Neuronal stem cell (in vitro differentiated cells): ENCODE measurements at regions not wholly inside any gene's neighbourhood (a gene's known extent, or its start where the extent isn't known, plus 50 kb on each side); places are given as distances from the start of the nearest gene placed in this dataset.

Experiments used
- DNase-seq: peaks from one replicate; pipeline ENCODE4 v3.0.0-alpha.2; 2013; ENCODE audit warnings: low spot score
- H2AFZ ChIP-seq: one replicate; pipeline ENCODE4 v1.6.1; 2013; ENCODE audit warnings: mild to moderate bottlenecking, low read length, inconsistent platforms
- H2AK5ac ChIP-seq: 2 replicates; pipeline ENCODE4 v1.6.1; 2013; ENCODE audit warnings: low read depth, mild to moderate bottlenecking, inconsistent platforms, low read length, moderate library complexity, mixed read lengths
- H2BK120ac ChIP-seq: 2 replicates; pipeline ENCODE4 v1.6.1; 2013; ENCODE audit warnings: low read depth, mild to moderate bottlenecking, inconsistent platforms, low read length, moderate library complexity, mixed read lengths
- H2BK12ac ChIP-seq: one replicate; pipeline ENCODE4 v1.6.1; 2013; ENCODE audit warnings: low read length, inconsistent platforms
- H2BK15ac ChIP-seq: 2 replicates; pipeline ENCODE4 v1.6.1; 2013; ENCODE audit warnings: mild to moderate bottlenecking, low read length, inconsistent platforms, mixed read lengths
- H2BK5ac ChIP-seq: one replicate; pipeline ENCODE4 v1.6.1; 2013; ENCODE audit warnings: inconsistent platforms, mild to moderate bottlenecking, low read length, moderate library complexity
- H3K14ac ChIP-seq: one replicate; pipeline ENCODE4 v1.6.1; 2013; ENCODE audit warnings: low read length, inconsistent platforms
- H3K18ac ChIP-seq: 2 replicates; pipeline ENCODE4 v1.6.1; 2013; ENCODE audit warnings: low read length, inconsistent platforms
- H3K23ac ChIP-seq: 2 replicates; pipeline ENCODE4 v1.6.1; 2013; ENCODE audit warnings: low read depth, mild to moderate bottlenecking, mixed read lengths, low read length, inconsistent platforms; ENCODE audit not compliant: poor library complexity
- H3K27ac ChIP-seq: replicated peaks from 3 replicates; pipeline ENCODE4 v1.5.1; 2013; ENCODE audit warnings: low read length, inconsistent platforms
- H3K27me3 ChIP-seq, 3 experiments: 2 replicates each; pipeline ENCODE4 v1.6.1; 2013; ENCODE audit warnings: low read length in 3 of 3, mild to moderate bottlenecking in 2 of 3, inconsistent platforms in 1 of 3, low read depth in 1 of 3, mixed read lengths in 1 of 3, moderate library complexity in 1 of 3; ENCODE audit not compliant: control insufficient read depth in 3 of 3, insufficient read depth in 3 of 3
- H3K36me3 ChIP-seq, 2 donors: replicated peaks in 1 of 2; 2 replicates each; pipeline ENCODE4 v1.6.1; 2013; ENCODE audit warnings: low read length in 2 of 2; ENCODE audit not compliant: control insufficient read depth in 2 of 2, insufficient read depth in 2 of 2
- H3K4ac ChIP-seq: 2 replicates; pipeline ENCODE4 v1.6.1; 2013; ENCODE audit warnings: inconsistent platforms, mild to moderate bottlenecking, low read length, moderate library complexity
- H3K4me1 ChIP-seq, 2 donors: 1 replicate in 1 of 2; 2 replicates in 1 of 2; pipeline ENCODE4 v1.6.1; 2013; ENCODE audit warnings: low read length in 2 of 2, low read depth in 1 of 2; ENCODE audit not compliant: control insufficient read depth in 2 of 2, insufficient read depth in 1 of 2
- H3K4me2 ChIP-seq: one replicate; pipeline ENCODE4 v1.6.1; 2013; ENCODE audit warnings: mild to moderate bottlenecking, low read length, inconsistent platforms; ENCODE audit not compliant: insufficient read depth, poor library complexity, severe bottlenecking
- H3K4me3 ChIP-seq, 2 donors: 2 replicates each; pipeline ENCODE4 v1.5.1; 2013; ENCODE audit warnings: low read length in 2 of 2, mild to moderate bottlenecking in 2 of 2, inconsistent platforms in 1 of 2, moderate library complexity in 1 of 2
- H3K79me1 ChIP-seq: one replicate; pipeline ENCODE4 v1.6.1; 2013; ENCODE audit warnings: low read depth, mild to moderate bottlenecking, inconsistent platforms, low read length, moderate library complexity
- H3K9ac ChIP-seq: one replicate; pipeline ENCODE4 v1.6.1; 2013; ENCODE audit warnings: mild to moderate bottlenecking, low read depth, low read length, inconsistent platforms; ENCODE audit not compliant: poor library complexity
- H3K9me3 ChIP-seq, 2 donors: replicated peaks in 1 of 2; 2 replicates each; pipeline versions ENCODE3 to v1.6.1; 2013; ENCODE audit warnings: low read length in 2 of 2, mild to moderate bottlenecking in 2 of 2, inconsistent platforms in 1 of 2, low read depth in 1 of 2, mixed read lengths in 1 of 2, moderate library complexity in 1 of 2; ENCODE audit not compliant: control insufficient read depth in 2 of 2, insufficient read depth in 1 of 2
- H4K8ac ChIP-seq: one replicate; pipeline ENCODE4 v1.6.1; 2013; ENCODE audit warnings: low read depth, mild to moderate bottlenecking, inconsistent platforms, low read length, moderate library complexity
- H4K91ac ChIP-seq: one replicate; pipeline ENCODE4 v1.6.1; 2013; ENCODE audit warnings: low read length, low read depth, mild to moderate bottlenecking, inconsistent platforms; ENCODE audit not compliant: poor library complexity
- WGBS, 2 donors: extraction: QIAGEN DNeasy Blood & Tissue Kit; methylation state at CpG; one replicate each; pipeline ENCODE4 v1.1.7; 2013; ENCODE audit warnings: missing lambda C conversion rate in 2 of 2, mixed read lengths in 1 of 2; ENCODE audit not compliant: insufficient read length in 2 of 2, insufficient replicate concordance in 1 of 2; ENCODE audit errors: extremely low coverage in 2 of 2; 5-methylcytosine and 5-hydroxymethylcytosine counted together

DNA sequence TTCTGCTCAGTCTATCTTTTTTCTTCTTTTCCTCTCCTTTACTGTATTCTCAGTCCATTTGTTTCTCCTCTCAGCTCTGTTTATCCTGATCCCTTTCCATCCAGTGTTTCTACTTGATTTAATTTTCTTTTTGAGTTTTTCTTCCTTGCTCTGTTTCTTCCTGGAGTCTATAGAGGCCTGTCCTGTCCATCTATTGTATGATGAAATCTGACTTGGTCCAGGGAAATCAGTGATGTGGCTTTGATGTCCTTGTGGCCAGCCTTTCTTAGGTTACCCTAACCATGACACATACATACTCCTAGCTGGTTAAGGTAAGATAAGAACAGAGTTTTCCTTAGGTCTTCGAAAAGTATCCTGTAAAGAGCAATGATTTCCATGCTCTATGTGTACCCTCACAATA lies 89.3 kb upstream of the LNX1 start:
- H3K14ac ChIP-seq, result no peak overlapping the region
- no peak overlapping the region for H3K9ac ChIP-seq
- H2BK12ac ChIP-seq, result no peak overlapping the region
- H3K79me1 ChIP-seq, result no peaks in the 10 kb centered on the region
- no peaks in the 10 kb centered on the region for H3K4me1 ChIP-seq
- no peaks in the 10 kb centered on the region for H3K36me3 ChIP-seq
- no peak overlapping the region for H2AFZ ChIP-seq
- no peak overlapping the region for H3K27ac ChIP-seq
- H4K8ac ChIP-seq, result no peak overlapping the region
- WGBS, 2 donors, result no CpG with 5 or more reads among the region's 1 CpG
- no peak overlapping the region for H3K18ac ChIP-seq
- DNase-seq, result no peak
- H3K9me3 ChIP-seq, result peaks cover 0 to 1% of the 10 kb centered on the region in 2 donors
- no peak overlapping the region for H2BK120ac ChIP-seq
- no peak overlapping the region for H4K91ac ChIP-seq
- no peak overlapping the region for H3K4ac ChIP-seq
- no peak overlapping the region for H2BK15ac ChIP-seq
- no peak overlapping the region for H3K4me2 ChIP-seq
- H2BK5ac ChIP-seq, result no peak overlapping the region
- H2AK5ac ChIP-seq, result no peak overlapping the region
- H3K27me3 ChIP-seq, result no peaks in the 10 kb centered on the region
- H3K4me3 ChIP-seq, result no peak overlapping the region
- H3K23ac ChIP-seq, result no peak overlapping the region

DNA sequence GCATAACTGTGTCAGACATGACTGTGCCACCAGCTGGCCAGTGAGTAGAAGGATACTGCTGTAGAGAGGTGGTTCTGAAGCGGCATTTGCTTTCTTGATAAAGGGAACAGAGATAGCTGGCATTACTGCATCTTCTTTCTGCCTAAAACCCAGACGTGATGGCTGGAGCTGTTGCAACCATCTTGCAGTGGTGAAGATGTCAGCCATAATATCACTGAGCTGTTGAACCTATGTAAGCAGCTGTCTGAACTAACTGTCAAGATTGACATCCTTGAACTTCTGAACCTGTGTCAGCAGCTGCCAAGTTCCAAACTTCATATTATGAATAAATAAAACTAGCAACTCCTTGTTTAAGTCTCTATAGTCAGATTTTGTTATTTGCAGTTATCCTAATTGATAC lies 88.9 kb upstream of the LNX1 start:
- Histone ChIP-seq H3K4ac (no peak overlapping the region), H3K36me3 (no peaks in the 10 kb centered on the region), H3K27me3 (no peaks in the 10 kb centered on the region), H3K9ac (no peak overlapping the region), H2BK120ac (no peak overlapping the region), H3K9me3 (peaks cover 0 to 1% of the 10 kb centered on the region in 2 donors), H4K8ac (no peak overlapping the region), H2AK5ac (no peak overlapping the region), H3K4me2 (no peak overlapping the region), H3K4me1 (no peaks in the 10 kb centered on the region), H2BK12ac (no peak overlapping the region), H3K18ac (no peak overlapping the region), H3K23ac (no peak overlapping the region), H3K14ac (no peak overlapping the region), H2AFZ (no peak overlapping the region), H3K27ac (no peak overlapping the region), H4K91ac (no peak overlapping the region), H3K79me1 (no peaks in the 10 kb centered on the region), H2BK5ac (no peak overlapping the region), H3K4me3 (no peak overlapping the region), H2BK15ac (no peak overlapping the region)
- no CpG with 5 or more reads among the region's 2 CpGs for WGBS, 2 donors
- DNase-seq, result no peak

DNA sequence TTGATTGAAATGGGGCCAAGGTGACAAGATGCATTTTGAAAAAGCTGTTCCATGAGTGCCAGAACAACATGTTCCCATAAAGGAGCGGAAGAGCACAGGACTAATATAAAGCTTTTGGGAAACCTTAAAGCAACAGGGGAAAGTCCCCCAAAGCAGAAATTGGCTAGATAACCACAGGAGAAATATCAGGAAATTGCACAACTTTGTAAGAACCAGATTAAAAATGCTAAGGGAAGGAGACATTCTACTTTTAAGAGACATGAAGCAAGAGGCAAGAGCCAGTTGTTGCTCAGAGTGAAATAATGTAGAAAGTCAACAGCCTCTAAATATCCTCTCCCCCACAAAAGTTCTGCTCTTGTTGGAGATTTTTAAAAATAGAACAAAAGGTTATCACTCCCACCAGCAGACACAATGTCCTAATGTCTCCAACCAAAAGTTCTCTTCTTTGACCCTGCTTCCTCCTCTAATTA lies 85.2 kb upstream of the LNX1 start:
- DNase-seq, result no peak
- Histone ChIP-seq H3K4me3 (no peak overlapping the region), H4K8ac (no peak overlapping the region), H3K23ac (no peak overlapping the region), H3K4me1 (no peaks in the 10 kb centered on the region), H3K4ac (no peak overlapping the region), H2BK15ac (no peak overlapping the region), H2BK120ac (no peak overlapping the region), H3K14ac (no peak overlapping the region), H3K27ac (no peak overlapping the region), H3K9me3 (peaks cover 0 to 1% of the 10 kb centered on the region in 2 donors), H3K36me3 (no peaks in the 10 kb centered on the region), H4K91ac (no peak overlapping the region), H2BK5ac (no peak overlapping the region), H3K79me1 (no peaks in the 10 kb centered on the region), H3K9ac (no peak overlapping the region), H2BK12ac (no peak overlapping the region), H2AFZ (no peak overlapping the region), H3K18ac (no peak overlapping the region), H3K27me3 (no peaks in the 10 kb centered on the region), H2AK5ac (no peak overlapping the region), H3K4me2 (no peak overlapping the region)
- no CpG with 5 or more reads among the region's 1 CpG for WGBS, 2 donors

DNA sequence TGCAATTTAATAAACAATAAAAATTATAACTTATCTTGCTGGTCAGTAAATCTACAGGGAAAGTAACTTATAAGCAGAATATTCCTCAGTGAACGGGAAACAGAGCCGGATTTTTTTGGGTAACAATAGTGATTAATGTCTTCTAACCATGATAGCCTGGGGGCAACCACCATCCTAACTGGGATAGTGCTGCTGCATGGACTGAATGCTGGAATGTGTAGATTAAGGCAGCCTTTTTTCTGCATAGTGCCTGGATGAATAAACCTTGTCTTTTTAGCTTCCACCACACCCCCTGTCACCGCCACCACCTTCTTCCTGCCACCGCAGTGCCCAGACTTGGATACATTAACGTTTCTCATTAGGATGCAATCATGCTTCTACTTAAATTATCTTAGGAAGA lies 83.6 kb upstream of the LNX1 start:
- no peak overlapping the region for H2BK120ac ChIP-seq
- no peak overlapping the region for H3K23ac ChIP-seq
- WGBS, 2 donors, result no CpG with 5 or more reads among the region's 5 CpGs
- H3K36me3 ChIP-seq, result no peaks in the 10 kb centered on the region
- H3K4me2 ChIP-seq, result no peak overlapping the region
- H4K8ac ChIP-seq, result no peak overlapping the region
- no peak overlapping the region for H3K9ac ChIP-seq
- H3K18ac ChIP-seq, result no peak overlapping the region
- no peak overlapping the region for H3K4ac ChIP-seq
- no peak overlapping the region for H2AK5ac ChIP-seq
- H3K27me3 ChIP-seq, result no peaks in the 10 kb centered on the region
- H2AFZ ChIP-seq, result no peak overlapping the region
- no peak overlapping the region for H3K4me3 ChIP-seq
- no peak overlapping the region for H2BK15ac ChIP-seq
- no peak overlapping the region for H3K27ac ChIP-seq
- H3K79me1 ChIP-seq, result no peaks in the 10 kb centered on the region
- H3K9me3 ChIP-seq, result no peaks in the 10 kb centered on the region
- no peak overlapping the region for H4K91ac ChIP-seq
- no peak overlapping the region for H2BK5ac ChIP-seq
- DNase-seq, result no peak
- no peak overlapping the region for H2BK12ac ChIP-seq
- H3K4me1 ChIP-seq, result no peaks in the 10 kb centered on the region
- H3K14ac ChIP-seq, result no peak overlapping the region
